Fibroblast of peridontal ligament (primary cell): ENCODE measurements at regions not wholly inside any gene's neighbourhood (a gene's known extent, or its start where the extent isn't known, plus 50 kb on each side); places are given as distances from the start of the nearest gene placed in this dataset.
A peak's percentile ranks its signal among the peaks of the same experiment; 100 is the strongest.
"Not testable (repeated sequence)": the region's sequence is repeated elsewhere in the genome, so short reads cannot be mapped to it uniquely, and the experiment has no call there.

Experiments used
- DNase-seq: peaks from one replicate; pipeline ENCODE4 v3.0.0-alpha.2; 2010; ENCODE audit errors: extremely low read depth

- no peak for DNase-seq
Observed at GRCh38 chr7:108813251-108814014, 243.8 kb downstream of the DNAJB9 start.

- no peak for DNase-seq
Observed at GRCh38 chr7:108815815-108816214, 246.1 kb downstream of the DNAJB9 start.

- DNase-seq = no peak
Observed at GRCh38 chr7:108818742-108819141, 249.1 kb downstream of the DNAJB9 start.

- DNase-seq = peak; percentile 1
Observed at GRCh38 chr7:108824840-108825580, 255.3 kb downstream of the DNAJB9 start.

- no peak for DNase-seq
Observed at GRCh38 chr7:108825581-108825909, 255.9 kb downstream of the DNAJB9 start.

- no peak for DNase-seq
Observed at GRCh38 chr7:108836256-108836655, 266.6 kb downstream of the DNAJB9 start.

GRCh38 chr7:108838198-108838597 lies 268.5 kb downstream of the DNAJB9 start:
- DNase-seq = no peak

- DNase-seq = no peak
Observed at GRCh38 chr7:108839076-108839475, 269.4 kb downstream of the DNAJB9 start.

- no peak for DNase-seq
Observed at GRCh38 chr7:108845951-108846350, 276.3 kb downstream of the DNAJB9 start.

GRCh38 chr7:108846471-108846870 lies 276.8 kb downstream of the DNAJB9 start:
- DNase-seq = no peak

- no peak for DNase-seq
Observed at GRCh38 chr7:108848486-108848885, 278.8 kb downstream of the DNAJB9 start.

- DNase-seq = no peak
Observed at GRCh38 chr7:108860615-108861014, 290.9 kb downstream of the DNAJB9 start.

- no peak for DNase-seq
Observed at GRCh38 chr7:108861071-108861470, 291.4 kb downstream of the DNAJB9 start.

GRCh38 chr7:108863227-108863848 lies 293.7 kb downstream of the DNAJB9 start:
- no peak for DNase-seq

GRCh38 chr7:108869070-108869469 lies 299.4 kb downstream of the DNAJB9 start:
- DNase-seq = no peak

- DNase-seq = no peak
Observed at GRCh38 chr7:108875139-108875538, 305.5 kb downstream of the DNAJB9 start.

- DNase-seq = no peak
Observed at GRCh38 chr7:108890862-108891261, 321.2 kb downstream of the DNAJB9 start.

- no peak for DNase-seq
Observed at GRCh38 chr7:108908456-108908855, 338.8 kb downstream of the DNAJB9 start.

- DNase-seq = no peak
Observed at GRCh38 chr7:108911016-108911415, 341.3 kb downstream of the DNAJB9 start.

- no peak for DNase-seq
Observed at GRCh38 chr7:108920490-108920889, 350.8 kb downstream of the DNAJB9 start.

- not testable (repeated sequence) for DNase-seq
Observed at GRCh38 chr7:108943048-108943447, 373.4 kb downstream of the DNAJB9 start.

GRCh38 chr7:108947526-108947925 lies 377.9 kb downstream of the DNAJB9 start:
- no peak for DNase-seq

- DNase-seq = no peak
Observed at GRCh38 chr7:108972004-108972403, 402.3 kb downstream of the DNAJB9 start.
